Stimulated activated CD4-positive, alpha-beta T cell treated with anti-CD3 and anti-CD28 coated beads, Interleukin-15, amount 100 ng/mL, for 48 hours (primary cell): ENCODE measurements at regions not wholly inside any gene's neighbourhood (a gene's known extent, or its start where the extent isn't known, plus 50 kb on each side); places are given as distances from the start of the nearest gene placed in this dataset.
"Not testable (repeated sequence)": the region's sequence is repeated elsewhere in the genome, so short reads cannot be mapped to it uniquely, and the experiment has no call there.

Experiments
- DNase-seq, 2 donors: peaks; one replicate each; pipeline ENCODE4 v3.0.0-alpha.2; 2020; ENCODE audit warnings: low read depth in 2 of 2

DNA sequence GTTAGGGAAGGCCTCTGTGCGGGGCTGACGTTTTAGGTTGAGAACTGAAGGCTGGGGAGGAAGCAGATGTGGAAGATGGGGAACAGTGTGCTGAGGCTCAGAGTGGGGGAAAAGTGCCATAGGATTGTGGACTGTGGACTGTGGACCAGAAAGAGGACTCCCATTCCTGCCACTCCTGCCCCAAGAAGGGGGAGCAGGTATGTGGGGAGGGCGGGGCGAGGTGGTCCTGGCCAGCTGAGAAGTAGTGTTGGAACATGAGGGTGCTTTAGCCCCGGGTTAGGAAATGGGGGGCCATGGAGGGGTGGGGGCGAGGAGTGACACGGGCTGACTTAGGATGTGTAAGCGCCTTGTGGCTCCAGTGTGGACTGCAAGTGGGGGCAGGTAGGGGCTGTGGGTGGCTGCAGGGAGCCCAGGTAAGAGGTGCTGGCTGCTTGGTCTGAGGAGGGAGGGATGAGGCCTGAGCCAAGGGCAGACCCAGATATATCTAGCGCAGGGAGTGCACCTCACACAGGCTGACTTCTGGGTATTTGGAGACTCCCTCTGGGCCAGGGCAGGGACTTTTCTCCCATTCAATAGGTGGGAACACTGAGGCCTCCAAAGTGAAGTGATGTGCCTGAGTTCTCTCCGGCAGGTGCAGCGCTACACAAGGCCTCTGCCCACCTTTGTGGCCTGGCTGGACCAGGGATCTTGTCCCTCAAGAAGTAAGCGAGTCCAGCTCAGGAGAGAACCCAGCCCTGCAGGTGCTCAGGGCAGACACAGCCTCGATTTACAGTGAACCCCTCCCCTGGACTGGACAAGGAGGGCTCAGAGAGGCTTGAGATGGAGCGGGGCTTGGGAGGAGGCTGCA, 76.6 kb upstream of the TOX2 start:
- DNase-seq: no peak

GRCh38 chr20:43836790-43837189, 77.9 kb upstream of the TOX2 start:
- DNase-seq: no peak

DNA sequence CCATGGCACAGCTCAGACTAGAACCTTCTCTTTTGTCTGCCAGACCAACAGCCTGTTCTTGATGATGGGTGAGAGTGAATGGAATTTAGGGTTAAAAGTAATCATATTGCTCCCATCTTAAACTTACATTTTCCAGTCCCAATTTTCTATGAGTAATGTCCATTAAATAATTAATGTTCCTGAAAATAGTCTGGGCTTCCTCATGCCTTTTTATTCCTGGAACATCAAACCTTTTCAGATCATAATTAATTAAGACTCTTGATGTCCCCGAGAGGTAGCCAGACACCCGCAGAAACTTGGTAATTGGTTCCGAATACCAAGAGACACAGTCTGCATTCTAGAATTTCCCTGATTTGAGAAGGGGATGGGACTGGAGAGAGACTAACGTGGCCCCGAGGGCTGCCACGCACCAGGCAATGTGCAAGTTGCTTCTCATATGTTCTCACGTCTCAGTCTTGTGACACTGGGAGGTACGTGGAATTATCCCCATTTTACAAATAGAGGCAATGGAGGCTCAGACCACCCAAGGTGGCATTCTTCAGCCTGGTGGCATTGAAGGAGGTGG, 78.6 kb upstream of the TOX2 start:
- no peak for DNase-seq

DNA sequence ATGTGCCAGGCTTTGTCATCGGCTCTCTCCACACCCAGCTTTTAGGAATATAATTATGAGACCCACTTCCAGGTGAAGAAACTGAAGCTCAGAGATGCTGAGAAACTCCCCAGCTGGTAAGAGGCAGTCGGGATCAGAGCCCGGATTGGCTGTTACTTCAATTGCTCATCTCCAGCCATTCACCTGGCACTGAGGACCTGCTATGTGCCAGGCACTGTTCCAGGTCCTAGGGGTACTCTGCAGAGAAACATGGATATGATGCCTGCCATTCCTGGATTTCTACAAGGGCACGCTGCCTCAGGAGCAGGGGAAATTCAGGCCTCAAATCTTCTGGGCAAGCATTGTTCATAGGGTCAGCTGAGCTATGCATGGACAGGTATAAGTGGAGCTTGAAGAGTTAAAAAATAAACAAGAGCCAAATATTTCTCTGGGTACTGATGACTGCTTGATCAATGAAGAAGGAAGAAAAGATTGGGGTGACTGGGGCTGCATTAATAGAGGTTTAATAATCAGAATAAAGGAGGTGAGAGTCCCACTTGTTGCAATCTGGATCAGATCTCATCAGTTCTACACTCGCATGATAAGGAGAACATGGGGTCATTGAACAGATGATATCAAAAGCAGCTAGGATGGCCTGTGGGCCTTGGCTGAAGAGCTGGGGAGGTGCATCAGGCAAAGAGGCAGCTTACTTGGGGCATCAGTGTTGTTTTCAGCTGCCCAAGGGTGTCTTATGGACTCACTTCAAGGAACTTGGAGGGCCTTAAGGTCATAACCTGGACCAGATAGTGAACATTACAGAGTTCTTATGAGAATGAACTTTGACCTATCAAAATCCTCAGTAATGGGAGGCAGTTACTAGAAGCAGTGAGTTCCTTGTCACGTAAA, 80.9 kb upstream of the TOX2 start:
- no peak for DNase-seq

DNA sequence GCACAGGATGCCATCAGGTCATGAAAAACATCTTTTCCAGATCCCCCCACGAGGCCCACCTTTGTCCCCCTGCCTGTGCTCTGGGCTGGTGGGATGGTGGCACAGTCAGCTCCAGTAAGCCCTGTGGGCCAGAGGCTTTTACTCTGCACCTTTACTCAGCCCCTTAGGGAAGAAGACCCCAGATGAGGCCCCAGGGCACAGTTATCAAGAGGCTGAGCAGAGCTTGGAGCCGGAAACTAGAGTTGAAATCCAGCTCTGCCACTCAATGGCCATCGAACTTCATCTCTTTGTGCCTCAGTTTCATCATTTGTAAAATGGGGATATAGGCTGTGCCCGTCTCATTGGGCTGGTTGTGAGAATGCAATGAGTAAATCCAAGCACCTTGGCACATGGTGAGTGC, 81.7 kb upstream of the TOX2 start:
- no peak for DNase-seq

DNA sequence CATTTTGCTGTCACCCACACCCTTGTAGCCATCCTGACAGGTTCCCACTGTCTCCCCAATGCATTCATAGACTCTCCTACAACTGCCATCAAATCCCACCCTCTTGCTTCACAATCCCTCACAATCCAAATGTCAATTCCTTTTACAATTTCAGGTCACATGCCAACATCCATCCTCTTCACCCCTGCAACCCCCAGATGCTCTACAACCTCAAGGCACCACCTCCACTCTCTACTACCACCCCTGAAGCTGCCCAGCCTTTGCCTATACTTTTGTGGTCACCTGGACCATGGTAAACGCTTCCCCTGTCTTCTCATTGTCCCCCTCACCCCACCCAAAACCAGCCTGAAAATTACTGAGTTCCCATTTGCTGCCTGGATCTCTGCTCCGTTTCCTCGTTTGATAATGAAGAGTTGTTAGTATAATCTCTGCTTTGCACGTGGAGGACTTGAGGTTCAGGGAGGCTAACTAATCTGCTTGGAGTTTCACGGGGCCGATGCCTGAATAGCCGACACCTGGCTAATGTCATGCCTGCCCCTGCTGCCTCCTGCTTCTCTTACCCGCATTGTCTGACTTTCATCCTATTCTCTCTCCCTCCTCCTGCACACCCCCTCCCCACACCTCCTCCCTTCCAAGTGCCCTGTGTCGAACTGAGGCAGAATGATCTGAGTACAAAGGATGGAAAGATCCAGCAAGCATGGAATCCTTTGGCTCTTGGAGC, 82.4 kb upstream of the TOX2 start:
- DNase-seq: no peak

- no peak for DNase-seq
These were observed 83.1 kb upstream of the TOX2 start for GRCh38 chr20:43831481-43832065.

DNA sequence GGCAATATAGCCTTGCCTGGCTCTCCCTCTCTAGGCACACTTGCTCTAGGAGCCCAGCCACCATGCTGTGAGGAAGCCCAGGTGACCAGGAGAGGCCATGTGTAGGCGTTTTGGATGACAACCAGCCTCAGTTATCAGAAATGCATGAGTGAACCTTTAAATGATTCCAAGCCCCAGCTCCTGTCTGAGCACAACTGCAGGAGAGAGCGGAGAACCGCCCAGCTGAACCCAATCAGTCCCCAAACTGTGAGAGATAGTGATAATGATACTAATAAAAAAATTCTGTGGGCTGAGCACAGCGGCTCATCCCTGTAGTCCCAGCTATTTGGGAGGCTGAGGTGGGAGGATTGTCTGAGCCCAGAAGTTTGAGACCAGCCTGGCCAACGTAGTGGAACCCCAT, 83.8 kb upstream of the TOX2 start:
- DNase-seq: no peak

DNA sequence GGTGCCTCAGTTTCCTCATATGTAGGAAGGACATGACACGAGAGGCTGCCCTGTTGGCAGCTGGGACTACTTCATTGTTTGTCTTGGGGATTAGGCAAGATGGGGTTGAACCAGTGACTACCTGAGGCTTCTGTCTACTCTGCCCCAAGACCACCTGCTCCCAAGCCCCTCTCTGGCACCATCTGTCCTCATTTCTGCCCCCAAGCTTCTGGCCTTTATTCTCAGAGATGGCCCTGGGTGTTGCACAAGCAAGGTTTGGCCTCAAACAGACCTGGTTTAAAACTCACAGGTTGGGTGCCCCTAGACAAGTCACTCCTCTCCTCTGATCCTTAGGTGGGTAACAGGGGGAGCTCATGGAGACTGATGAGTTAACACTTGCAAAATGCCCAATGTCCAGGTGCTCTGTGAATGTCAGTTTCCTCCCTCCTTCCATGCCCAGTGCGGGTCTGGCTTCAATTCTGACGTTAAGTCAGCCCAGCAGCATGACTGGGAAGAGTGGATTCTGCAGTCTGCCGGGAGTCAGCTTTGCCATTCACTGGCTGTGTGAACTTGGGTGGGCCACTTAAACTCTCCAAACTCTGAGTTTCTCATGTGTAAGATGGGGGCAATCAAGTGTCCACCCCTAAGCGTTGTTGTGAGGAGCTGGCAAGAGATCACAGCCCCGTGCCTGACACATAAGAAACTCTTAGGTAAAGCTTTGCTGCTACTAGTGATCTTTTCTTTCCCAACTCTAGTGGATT, 84.5 kb upstream of the TOX2 start:
- DNase-seq: no peak

- no peak for DNase-seq
These were observed 86.6 kb upstream of the TOX2 start for GRCh38 chr20:43827940-43828562.

GRCh38 chr20:43826943-43827342, 87.7 kb upstream of the TOX2 start:
- not testable (repeated sequence) for DNase-seq

GRCh38 chr20:43825581-43825980, 89.1 kb upstream of the TOX2 start:
- no peak for DNase-seq

DNA sequence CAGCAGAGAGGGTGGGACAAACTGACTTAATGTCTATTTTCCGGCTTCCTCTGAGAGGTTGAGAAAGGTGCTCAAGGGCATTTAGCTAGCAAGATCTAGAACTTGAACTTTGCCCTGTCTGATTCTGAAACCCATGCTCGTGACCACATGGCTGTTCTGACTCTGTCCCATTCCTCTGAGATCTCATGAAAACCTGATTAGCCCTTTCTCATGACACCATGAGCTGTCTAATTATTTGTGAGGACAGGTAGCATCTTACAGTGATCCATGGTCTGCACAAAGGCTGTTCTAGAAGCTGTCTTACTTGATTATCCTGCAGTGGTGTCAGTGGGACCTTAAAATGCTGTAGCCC, 89.6 kb upstream of the TOX2 start:
- no peak for DNase-seq

DNA sequence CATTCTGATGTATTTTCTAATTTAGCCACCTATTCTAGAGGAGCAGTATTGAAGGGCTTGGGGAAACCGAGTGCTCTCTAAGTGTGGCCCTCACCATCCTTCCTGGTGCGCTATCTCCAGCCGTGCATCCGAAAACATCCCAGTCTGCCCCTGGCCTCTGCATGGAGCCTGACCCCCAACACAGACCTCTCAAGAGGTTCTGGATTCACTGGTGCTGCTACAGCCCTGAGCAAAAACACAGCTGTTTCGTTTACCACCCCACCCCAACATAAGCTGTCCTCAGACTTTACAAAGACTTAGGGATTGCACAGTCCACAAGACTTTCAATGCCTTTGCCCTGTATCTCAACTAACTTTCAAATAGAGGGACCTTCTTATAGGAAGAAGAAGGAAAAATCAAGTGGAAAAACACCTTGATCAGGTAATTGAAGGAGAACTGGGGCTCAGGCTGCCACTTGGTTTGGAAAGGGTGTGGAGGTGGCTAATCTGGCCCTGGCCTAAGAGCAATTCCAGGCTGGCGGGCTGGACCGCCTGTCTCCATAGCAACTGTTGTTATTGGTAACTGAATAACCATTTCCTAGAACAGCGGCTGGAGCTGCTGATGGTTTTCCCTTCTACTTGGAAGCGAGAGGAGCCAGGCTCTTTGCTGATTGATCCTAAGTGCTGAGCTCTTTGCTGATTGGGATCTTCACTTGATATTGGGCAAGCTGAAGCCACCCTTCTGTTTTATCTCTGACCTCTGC, 90.2 kb upstream of the TOX2 start:
- DNase-seq: no peak

- no peak for DNase-seq
These were observed 92.9 kb upstream of the TOX2 start for GRCh38 chr20:43821795-43822194.

DNA sequence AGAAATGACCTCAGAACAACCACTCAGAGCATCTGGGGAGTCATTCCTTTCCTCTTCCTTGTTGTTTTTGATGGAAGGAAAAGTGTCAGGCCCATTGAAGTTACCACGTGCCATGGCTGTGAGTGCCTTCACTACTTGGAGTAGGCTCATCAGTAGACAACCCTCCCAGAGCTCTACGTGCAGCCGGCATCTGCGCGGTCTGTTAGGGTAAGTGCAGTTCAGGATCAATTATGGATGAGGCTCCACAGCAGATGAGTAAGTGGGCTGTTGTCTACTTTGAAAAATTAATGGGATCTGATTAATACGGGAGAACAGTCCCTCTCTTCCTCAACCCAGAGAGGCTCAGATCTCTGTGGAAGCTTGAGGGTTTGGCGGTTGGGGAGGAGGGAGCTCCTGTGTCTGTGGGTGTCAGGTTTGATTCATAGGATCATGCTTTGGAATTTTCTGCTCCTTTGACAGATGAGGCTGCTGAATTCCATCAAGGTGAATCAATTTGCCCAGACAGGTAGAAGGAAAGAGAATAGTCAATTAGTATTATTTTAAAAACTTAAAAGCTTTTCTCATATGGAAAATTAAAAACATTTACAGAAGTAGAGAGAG, 93.8 kb upstream of the TOX2 start:
- DNase-seq: no peak

- DNase-seq: no peak
These were observed 85.4 kb upstream of the GTSF1L start for GRCh38 chr20:43812216-43812615.

DNA sequence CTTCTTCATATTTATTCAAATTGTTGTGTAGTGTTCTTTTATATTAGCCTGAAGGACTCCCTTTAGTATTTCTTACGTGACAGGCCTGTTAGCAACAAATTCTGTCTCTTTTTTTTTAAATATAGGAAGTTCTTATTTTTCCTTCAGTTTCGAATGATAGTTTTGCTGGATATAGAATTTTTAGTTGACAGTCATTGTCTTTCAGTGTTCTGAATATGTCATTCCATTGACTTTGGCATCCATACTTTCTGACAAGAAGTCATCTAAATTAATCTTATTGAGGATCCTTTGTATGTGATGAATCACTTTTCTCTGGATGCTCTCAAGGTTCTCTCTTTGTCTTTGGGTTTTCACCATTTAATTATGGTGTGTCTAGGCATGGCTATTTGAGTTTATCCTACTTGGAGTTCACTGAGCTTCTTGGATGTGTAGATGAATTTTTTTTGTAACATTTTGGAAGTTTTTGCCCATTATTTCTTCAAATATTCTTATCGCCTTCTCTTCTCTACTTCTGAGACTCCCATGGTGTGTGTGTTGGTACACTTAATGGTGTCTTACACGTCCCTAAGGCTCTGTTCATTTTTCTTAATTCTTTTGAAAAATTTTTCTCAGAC, 82.5 kb upstream of the GTSF1L start:
- no peak for DNase-seq

GRCh38 chr20:43804781-43805180, 78.0 kb upstream of the GTSF1L start:
- no peak for DNase-seq
